Esophagus (tissue), 2 donors: ENCODE measurements at regions not wholly inside any gene's neighbourhood (a gene's known extent, or its start where the extent isn't known, plus 50 kb on each side); places are given as distances from the start of the nearest gene placed in this dataset.

Experiments used
- H3K27ac ChIP-seq, 2 donors: one replicate each; pipeline ENCODE4 v1.5.1; 2013; ENCODE audit warnings: low read depth in 2 of 2, mild to moderate bottlenecking in 2 of 2, inconsistent platforms in 1 of 2, low read length in 1 of 2, moderate library complexity in 1 of 2
- H3K27me3 ChIP-seq, 2 donors: one replicate each; pipeline ENCODE4 v1.6.1; 2013; ENCODE audit warnings: low read length in 2 of 2, control low read depth in 1 of 2, mild to moderate bottlenecking in 1 of 2; ENCODE audit not compliant: insufficient read depth in 2 of 2, control insufficient read depth in 1 of 2
- H3K36me3 ChIP-seq, 2 donors: one replicate each; pipeline ENCODE4 v1.6.1; 2013; ENCODE audit warnings: low read length in 1 of 2; ENCODE audit not compliant: control insufficient read depth in 2 of 2, insufficient read depth in 2 of 2
- H3K4me1 ChIP-seq, 2 donors: one replicate each; pipeline ENCODE4 v1.6.1; 2013; ENCODE audit warnings: low read length in 1 of 2; ENCODE audit not compliant: control insufficient read depth in 2 of 2, insufficient read depth in 2 of 2
- H3K4me3 ChIP-seq, 2 donors: one replicate each; pipeline ENCODE4 v1.5.1; 2013; ENCODE audit warnings: low read length in 2 of 2, mild to moderate bottlenecking in 2 of 2, low read depth in 1 of 2, moderate library complexity in 1 of 2
- H3K9me3 ChIP-seq, 2 donors: one replicate each; pipeline ENCODE4 v1.6.1; 2013; ENCODE audit warnings: mild to moderate bottlenecking in 2 of 2, low read depth in 1 of 2, low read length in 1 of 2, moderate library complexity in 1 of 2; ENCODE audit not compliant: control insufficient read depth in 2 of 2, insufficient read depth in 1 of 2
- WGBS, 2 donors: extraction: QIAGEN DNeasy Blood & Tissue Kit; methylation state at CpG; one replicate each; pipeline ENCODE4 v1.1.7; 2013; 5-methylcytosine and 5-hydroxymethylcytosine counted together
- donor health status: healthy with polysubstance abuse.
- donor health status: Bipolar disorder and iron deficiency.

- Histone ChIP-seq H3K4me3 (no peak overlapping the region), H3K9me3 (no peaks in the 10 kb centered on the region), H3K4me1 (no peaks in the 10 kb centered on the region), H3K27me3 (no peaks in the 10 kb centered on the region), H3K36me3 (no peaks in the 10 kb centered on the region), H3K27ac (no peak overlapping the region)
Measured at GRCh38 chr14:55816225-55816624, 236.2 kb downstream of the KTN1 start.

GRCh38 chr14:55819610-55820304 lies 239.8 kb downstream of the KTN1 start:
- WGBS, 2 donors, result 60 to 80% methylated on average over 8 of the region's 8 CpGs
- Histone ChIP-seq H3K9me3 (peaks cover 0 to 4% of the 10 kb centered on the region in 2 donors), H3K36me3 (no peaks in the 10 kb centered on the region), H3K4me3 (no peak overlapping the region), H3K4me1 (no peaks in the 10 kb centered on the region), H3K27me3 (peaks cover 0 to 2% of the 10 kb centered on the region in 2 donors), H3K27ac (no peak overlapping the region)

GRCh38 chr14:55822906-55823305 lies 242.9 kb downstream of the KTN1 start:
- Histone ChIP-seq H3K9me3 (peaks cover 0 to 4% of the 10 kb centered on the region in 2 donors), H3K4me1 (no peaks in the 10 kb centered on the region), H3K27me3 (peaks cover 0 to 2% of the 10 kb centered on the region in 2 donors), H3K27ac (no peak overlapping the region), H3K4me3 (no peak overlapping the region), H3K36me3 (no peaks in the 10 kb centered on the region)
- WGBS, 2 donors, result 49 to 62% methylated on average over 2 of the region's 2 CpGs

GRCh38 chr14:55832122-55832911 lies 252.3 kb downstream of the KTN1 start:
- Histone ChIP-seq H3K4me1 (no peaks in the 10 kb centered on the region), H3K27me3 (no peaks in the 10 kb centered on the region), H3K36me3 (no peaks in the 10 kb centered on the region), H3K9me3 (no peaks in the 10 kb centered on the region), H3K4me3 (no peak overlapping the region), H3K27ac (no peak overlapping the region)
- WGBS, 2 donors, result 58 to 71% methylated on average over 3 of the region's 3 CpGs

GRCh38 chr14:55832974-55833373 lies 253.0 kb downstream of the KTN1 start:
- Histone ChIP-seq H3K36me3 (no peaks in the 10 kb centered on the region), H3K27me3 (no peaks in the 10 kb centered on the region), H3K27ac (no peak overlapping the region), H3K9me3 (no peaks in the 10 kb centered on the region), H3K4me3 (no peak overlapping the region), H3K4me1 (no peaks in the 10 kb centered on the region)
- WGBS, 2 donors, result 75 to 86% methylated on average over 1 of the region's 1 CpG

- no peaks in the 10 kb centered on the region for H3K27me3 ChIP-seq
- no peak overlapping the region for H3K4me3 ChIP-seq
- no peaks in the 10 kb centered on the region for H3K36me3 ChIP-seq
- H3K4me1 ChIP-seq, result no peaks in the 10 kb centered on the region
- no peaks in the 10 kb centered on the region for H3K9me3 ChIP-seq
- H3K27ac ChIP-seq, result no peak overlapping the region
- WGBS, 2 donors, result 56 to 73% methylated on average over 2 of the region's 2 CpGs
Measured at GRCh38 chr14:55834390-55834789, 254.4 kb downstream of the KTN1 start.

- no peaks in the 10 kb centered on the region for H3K27me3 ChIP-seq
- no peaks in the 10 kb centered on the region for H3K36me3 ChIP-seq
- no peak overlapping the region for H3K27ac ChIP-seq
- 71 to 76% methylated on average over 3 of the region's 3 CpGs for WGBS, 2 donors
- H3K9me3 ChIP-seq, result no peaks in the 10 kb centered on the region
- H3K4me3 ChIP-seq, result no peak overlapping the region
- H3K4me1 ChIP-seq, result no peaks in the 10 kb centered on the region
Measured at GRCh38 chr14:55835985-55836384, 256.0 kb downstream of the KTN1 start.

GRCh38 chr14:55837467-55837866 lies 257.5 kb downstream of the KTN1 start:
- Histone ChIP-seq H3K27ac (no peak overlapping the region), H3K36me3 (no peaks in the 10 kb centered on the region), H3K4me3 (no peak overlapping the region), H3K9me3 (no peaks in the 10 kb centered on the region), H3K4me1 (no peaks in the 10 kb centered on the region), H3K27me3 (no peaks in the 10 kb centered on the region)
- 91 to 92% methylated on average over 1 of the region's 1 CpG for WGBS, 2 donors

- Histone ChIP-seq H3K36me3 (no peaks in the 10 kb centered on the region), H3K4me1 (no peaks in the 10 kb centered on the region), H3K27me3 (no peaks in the 10 kb centered on the region), H3K4me3 (no peak overlapping the region), H3K27ac (no peak overlapping the region), H3K9me3 (no peaks in the 10 kb centered on the region)
- WGBS, 2 donors, result 60 to 70% methylated on average over 3 of the region's 3 CpGs
Measured at GRCh38 chr14:55838529-55839052, 258.6 kb downstream of the KTN1 start.
